HG02981 (cell line): ENCODE measurements at regions not wholly inside any gene's neighbourhood (a gene's known extent, or its start where the extent isn't known, plus 50 kb on each side); places are given as distances from the start of the nearest gene placed in this dataset.
"Not testable (repeated sequence)": the region's sequence is repeated elsewhere in the genome, so short reads cannot be mapped to it uniquely, and the experiment has no call there.

Experiments
- ATAC-seq: cut with Tn5 transposase; IDR thresholded peaks from one replicate; pipeline ENCODE4 v1.9.1; 2021; ENCODE audit warnings: mild to moderate bottlenecking, moderate library complexity; ENCODE audit not compliant: unreplicated experiment

DNA sequence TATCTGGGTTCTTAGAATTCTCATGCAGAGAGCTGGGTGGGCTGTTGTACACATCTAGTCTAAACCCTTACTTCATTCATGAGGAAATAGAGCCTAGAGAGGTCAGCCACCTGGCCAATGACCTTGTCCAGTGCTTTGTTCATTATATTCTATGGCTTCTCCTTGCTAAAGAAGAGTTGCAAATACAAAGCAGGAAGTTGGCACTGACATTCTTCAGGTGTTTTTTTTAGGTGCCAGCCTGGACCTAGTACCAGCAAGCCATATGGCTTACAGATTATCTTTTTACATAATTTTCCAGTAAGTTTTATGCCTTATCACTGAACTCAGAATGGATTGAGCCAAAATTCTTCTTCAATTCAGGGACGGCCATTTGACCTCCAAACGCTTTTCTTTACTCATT, 54.7 kb upstream of the PGM2 start:
- ATAC-seq: no peak

DNA sequence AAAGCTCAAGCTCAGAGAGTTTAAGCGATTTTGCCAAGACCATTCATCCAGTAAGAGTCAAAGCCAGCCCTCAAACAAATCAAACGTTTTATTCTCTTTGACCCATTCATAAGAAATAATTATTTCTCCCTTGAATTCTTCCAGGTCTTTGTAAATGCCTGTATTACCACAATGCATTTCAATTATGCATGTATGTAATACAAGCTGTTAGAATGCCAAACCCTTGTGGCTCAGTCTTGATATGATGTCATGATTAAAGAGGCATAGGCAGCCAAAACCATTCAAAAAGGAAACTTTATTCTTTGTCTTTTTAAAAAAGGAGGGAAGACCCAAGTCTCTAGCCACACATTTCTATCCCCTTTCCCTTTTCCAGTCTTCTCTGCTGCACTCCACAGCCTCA, 56.5 kb upstream of the PGM2 start:
- ATAC-seq: no peak

DNA sequence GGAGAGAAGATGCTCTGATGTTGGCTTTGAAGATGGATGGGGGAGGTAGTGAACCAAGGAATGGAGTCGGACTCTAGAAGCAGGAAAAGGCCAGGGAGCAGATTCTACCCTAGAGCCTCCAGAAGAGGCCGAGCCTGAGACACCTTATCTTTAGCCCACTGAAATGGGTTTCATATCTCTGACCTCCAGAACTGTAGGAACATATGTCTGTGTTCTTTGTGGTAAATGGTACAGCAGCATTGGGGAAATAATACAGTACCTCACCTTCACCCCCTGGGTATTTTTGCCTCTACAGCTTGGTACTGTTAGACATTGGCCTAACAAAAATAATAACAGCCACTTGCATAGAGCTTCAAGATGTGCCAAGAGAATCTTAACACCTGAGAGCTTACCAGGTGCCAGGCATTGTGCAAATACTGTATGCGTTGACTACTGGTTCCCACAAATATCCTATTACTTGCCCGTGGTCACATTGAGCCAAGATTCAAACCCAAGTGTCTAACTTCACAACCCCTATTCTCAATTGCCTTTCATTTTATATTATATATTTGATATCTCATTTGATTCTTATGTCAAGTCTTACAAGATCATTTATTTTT, 57.0 kb upstream of the PGM2 start:
- ATAC-seq: no peak

DNA sequence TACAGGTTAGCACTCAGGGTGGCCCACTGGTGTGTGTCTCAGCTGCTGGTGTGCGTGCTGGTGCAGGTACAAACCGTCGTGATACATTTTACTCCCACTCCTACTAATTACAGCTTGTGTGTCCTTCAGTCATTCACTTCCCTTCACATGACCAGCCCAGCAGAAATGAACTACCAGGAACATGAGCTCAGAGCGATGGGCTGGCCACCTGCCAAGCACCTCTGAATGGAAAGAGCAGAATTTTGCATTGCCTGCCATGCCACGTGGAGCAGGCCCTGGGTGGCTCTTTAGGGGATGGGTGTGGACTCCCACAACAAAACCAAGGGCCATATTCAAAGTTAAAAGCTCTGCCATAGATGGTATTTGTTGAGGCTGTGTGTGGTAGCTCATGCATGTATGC, 58.9 kb upstream of the PGM2 start:
- no peak for ATAC-seq

DNA sequence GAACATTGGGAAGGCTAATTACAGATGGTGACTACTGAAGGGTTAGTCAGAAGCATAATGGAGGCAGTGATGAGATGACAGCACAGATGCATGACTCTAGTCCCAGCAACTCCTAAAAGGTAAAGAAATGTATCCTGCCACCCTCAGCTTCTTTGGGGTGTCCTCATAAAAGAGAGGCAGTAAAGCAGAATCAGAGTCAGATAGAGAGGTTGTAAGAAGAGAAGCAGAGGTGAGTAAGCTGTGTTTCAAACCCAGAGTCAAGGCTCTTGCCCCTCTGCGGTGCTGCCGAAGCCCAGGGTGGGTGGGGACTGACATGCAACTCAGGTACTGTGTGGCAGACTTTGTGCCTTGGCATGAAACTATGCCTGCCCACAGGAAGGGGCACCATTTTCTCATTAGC, 59.5 kb upstream of the PGM2 start:
- no peak for ATAC-seq

DNA sequence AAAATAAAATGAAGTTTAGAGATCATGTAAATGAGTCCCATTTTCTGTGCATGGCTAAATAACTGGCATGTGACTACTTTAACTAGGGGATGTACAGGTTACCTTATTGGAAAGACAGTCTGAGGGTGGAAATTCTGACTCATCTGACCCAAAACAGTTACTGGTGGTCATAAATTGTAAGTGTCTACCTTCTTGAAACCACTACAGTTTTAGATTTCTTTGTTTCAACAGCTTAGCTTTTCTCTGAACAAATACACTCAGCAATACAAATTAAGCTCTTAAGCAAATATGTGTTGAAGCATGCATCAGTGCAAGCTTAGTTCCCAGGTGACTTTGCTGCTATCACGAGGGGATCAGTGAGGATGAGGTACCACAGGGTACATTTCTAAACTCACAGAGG, 60.7 kb upstream of the PGM2 start:
- ATAC-seq: peak; percentile 59

DNA sequence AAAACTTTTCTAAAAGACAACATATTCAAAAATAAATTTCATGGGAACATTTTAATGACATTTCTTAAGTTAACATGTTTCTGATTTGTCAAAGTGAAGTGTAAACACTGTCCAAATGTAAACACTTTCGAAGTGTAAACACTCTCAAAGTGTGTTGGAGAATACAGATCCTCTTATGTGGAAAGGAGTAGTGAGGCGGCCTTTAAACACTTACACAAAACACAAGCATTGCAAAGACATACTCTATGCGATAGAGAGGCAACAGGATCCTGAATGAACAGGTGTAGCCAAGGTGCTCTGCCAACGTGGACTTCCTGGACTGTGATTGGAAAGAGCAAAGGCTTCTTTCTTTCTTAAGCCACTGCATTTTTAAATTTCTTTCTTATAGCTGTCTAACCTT, 62.7 kb upstream of the PGM2 start:
- no peak for ATAC-seq

DNA sequence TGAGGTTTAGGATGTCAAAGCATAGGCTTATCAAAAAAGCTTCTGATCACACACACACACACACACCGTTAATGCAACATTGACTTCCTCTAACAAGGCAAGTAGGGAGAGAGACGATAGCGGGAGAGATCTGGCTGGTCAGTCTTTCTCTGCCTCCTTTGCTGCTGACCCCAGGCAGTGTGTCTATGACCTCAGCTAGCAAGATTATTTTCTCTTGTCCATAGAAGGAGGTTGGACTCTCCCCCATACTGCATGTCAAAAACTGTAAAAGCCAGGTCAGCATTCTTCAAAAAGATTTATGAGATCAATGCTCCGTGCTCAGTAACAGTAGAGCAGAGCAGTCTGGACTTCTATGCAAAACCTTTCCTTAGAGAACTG, 63.5 kb upstream of the PGM2 start:
- no peak for ATAC-seq

DNA sequence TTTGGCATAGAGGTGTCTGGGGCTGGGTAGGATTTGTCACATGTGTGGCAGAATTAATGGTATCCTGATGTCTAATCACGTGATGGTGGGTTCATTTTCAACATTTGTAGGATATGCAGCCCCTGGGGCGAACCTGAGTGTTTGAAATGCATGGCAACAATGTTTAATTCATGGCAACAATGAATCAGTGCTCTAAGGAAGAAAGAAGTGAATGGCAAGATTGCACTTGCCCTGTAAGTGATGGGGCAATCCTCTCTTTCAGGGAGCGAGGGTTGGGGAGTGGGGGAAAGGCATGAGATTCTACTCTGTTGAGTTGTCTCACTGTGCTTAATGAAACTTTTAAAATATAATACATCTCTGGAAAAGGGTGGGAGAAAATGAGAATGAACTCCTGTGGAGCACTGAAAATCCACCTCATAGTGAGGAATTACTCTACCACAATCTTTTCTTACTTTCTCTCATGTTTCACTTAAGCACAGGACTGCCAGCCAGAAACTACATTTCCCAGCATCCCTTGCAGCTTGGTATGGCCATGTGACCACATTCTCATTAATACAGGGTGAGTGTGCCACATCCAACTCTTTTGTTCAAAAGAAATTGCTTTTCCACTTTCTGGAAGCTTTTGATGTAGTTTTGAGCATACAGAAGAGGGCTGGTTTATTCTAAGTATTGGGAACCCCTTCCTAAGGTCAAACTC, 64.0 kb upstream of the PGM2 start:
- ATAC-seq: no peak

DNA sequence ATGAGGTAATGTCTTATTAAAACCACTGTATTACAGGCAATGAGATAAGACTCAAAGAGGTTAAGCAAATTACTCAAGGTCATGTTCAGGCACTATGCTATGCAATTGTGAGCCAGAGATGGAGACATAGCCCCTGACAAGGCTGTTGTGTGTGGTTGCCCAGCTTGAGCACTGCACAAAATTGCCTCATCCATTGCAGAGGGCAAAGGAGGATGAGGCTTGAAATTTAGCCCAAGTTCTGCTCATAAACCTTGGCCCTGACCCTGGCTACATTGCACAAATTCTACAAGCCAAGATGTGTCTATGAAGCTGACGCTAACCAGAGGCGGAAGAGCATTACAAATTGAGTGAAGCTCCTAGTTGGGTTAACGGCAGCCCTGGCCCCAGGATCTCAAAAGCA, 65.6 kb upstream of the PGM2 start:
- ATAC-seq: no peak

DNA sequence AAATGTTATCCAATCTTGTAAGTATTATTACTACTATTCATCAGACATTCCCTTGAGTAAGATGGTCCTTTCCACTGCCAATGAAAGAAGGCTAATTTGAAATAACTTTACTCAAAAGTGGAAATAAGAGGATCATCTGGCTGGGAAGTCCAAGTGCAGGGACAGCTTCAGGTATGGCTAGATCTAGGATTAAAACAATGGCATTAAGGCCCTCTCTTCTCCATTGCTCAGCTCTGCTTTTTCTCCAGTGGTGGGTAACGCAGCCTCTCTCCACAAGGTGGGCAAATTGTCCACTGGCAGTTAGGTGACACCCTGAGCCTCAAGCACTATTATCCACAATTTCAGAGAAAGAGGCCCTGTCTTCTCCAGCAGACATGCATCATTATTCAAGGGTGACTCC, 66.7 kb upstream of the PGM2 start:
- ATAC-seq: no peak

DNA sequence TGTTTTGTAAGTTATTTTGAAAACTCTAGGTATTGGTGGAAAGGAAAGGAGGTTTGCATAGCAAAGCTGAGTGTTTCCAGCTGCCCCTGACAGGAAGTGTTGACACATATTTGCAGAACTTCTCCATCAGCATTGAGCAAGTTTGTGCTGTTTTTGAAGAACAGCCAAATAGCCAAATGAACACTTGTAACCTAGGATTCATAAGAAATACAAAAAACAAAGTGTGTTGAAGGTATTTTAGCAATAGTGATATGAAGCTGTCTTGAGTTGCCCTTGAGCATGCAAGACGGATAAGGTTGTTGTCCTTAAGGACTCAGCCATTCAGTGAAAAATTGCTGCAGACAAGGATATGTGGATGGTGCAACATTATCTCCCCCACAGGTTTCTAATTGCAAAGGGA, 68.3 kb upstream of the PGM2 start:
- no peak for ATAC-seq

DNA sequence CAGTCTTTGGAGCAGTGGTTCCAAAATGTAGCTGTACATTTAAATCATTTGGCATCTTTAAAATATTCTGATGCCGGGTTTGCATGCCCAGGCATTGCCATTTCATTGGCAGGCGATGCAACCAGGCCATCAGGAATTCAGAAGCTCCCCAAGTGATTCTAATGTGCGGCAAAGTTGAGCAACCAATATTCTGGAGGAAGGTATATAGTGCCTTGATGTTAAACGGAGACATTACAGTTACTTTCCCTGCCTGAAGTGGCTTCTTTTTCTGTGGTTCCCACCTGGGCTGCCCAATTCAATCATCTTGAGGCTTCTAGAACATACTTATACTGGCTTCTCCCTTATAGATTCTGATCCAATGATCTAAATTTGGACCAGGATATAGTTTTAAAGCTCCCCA, 68.7 kb upstream of the PGM2 start:
- no peak for ATAC-seq

DNA sequence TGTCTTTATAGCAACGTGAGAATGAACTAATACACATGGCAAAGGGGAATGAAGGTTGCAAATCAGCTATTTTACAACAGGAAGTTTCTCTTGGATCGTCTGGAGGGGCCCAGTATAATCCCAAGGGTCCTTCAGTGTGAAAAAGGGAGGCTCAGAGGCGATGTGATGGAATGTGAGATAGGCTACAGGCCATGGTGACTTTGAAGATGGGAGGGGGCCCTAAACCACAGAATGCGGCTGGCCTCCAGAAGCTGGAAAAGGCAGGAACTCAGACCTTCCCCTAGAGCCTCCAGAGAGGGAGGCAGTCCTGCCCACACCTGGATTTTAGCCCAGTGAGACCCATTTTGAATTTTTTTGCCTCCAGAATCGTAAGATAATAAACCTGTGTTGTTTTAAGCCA, 69.4 kb upstream of the PGM2 start:
- no peak for ATAC-seq

DNA sequence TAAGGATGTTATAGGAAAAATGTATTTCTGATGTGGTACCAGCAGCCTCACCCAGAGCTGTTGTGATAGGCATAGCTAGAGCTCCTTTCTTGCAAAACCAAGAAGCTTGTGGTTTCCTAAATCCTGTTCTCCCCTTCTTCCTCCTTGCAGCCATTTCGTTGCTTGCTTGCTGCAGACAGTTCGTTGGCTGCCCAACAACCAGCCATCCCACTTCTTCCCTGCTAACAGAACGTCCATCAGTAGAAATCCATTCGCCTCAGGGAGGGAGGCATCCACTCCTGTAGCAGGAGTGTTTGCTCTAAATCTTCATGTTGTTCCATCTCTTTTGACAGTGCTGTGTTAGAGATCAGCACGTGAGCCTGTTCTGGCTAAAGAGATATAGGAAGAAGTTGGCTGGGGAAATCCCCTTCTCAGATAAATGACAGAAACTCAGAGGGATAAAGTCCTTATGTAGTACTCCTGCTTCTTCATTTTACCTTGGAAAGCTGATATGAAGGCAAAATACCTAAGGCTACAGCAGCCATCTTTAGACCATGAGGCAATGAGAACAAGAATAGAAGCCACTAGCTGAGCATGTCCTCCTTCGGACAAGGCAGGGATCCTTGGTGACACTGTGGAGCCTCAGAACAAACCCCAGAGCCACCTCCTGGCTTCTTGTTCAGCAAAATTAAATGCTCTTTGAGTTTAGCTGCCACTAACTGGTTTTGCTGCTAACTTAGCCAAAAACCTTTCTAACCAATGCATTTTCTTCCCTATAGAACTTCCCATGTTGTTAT, 68.4 kb upstream of the RELL1 start:
- no peak for ATAC-seq

DNA sequence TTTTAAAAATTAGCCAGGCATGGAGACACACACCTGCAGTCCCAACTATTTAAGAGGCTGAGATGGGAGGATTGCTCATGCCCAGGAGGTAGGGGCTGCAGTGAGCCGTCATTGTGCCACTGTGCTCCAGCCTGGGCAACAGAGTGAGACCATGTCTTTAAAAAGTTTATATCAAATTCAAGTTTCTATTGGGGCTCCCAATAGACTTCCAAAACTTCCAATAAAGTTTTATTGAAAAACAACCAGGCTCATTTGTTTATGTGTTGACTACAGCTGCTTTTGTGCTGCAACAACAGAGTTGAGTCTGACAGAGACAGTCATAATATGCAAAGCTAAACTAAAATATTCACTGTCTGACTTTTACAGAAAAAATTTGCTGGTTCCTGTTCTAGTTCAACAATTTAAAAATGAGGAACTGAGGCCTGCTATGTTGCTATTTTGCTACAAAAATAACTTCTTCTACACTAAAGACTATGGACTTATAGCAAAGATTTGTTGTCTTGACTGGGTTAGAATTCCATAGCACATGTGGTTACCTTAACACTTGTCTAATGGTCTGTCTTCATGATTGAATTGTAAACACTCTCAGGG, 63.3 kb upstream of the RELL1 start:
- ATAC-seq: peak; percentile 59

DNA sequence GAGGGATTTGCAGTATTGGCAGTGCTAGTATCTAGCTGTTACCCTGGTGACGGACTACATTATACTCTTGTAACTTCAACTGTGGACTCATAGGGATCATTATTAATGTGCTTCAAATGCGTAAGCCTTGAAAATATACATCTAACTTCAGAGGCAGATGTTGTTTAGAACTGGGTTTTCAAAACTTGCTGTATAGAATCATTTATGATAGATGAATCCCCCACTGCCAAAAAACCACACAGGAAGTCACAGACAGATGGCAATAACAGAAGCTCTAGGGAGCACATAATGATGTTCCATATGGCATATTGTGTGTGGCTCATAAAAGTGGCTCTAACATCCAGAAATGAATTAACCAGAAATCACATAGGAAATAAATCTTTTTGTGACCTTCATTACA, 62.3 kb upstream of the RELL1 start:
- no peak for ATAC-seq

DNA sequence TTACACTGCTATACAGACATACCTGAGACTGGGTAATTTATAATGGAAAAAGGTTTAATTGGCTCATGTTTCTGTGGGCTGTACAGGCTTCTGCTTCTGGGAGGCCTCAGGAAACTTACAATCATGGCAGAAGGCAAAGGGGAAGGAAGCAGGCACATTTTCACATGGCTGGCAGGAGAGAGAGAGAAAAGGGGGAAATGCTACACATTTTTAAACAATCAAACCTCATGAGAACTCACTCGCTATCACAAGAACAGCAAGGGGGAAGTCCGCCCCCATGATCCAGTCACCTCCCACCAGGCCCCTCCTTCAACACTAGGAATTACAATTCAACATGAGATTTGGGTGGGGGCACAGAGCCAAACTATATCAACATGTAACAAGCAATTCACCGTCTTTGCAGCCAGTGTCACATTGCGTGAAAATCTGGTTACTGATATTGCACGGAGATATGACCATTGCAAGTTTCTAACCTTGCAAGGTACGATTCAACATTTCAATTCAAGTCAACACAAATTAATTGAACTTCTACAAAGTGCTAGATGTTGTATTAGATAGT, 61.7 kb upstream of the RELL1 start:
- no peak for ATAC-seq

DNA sequence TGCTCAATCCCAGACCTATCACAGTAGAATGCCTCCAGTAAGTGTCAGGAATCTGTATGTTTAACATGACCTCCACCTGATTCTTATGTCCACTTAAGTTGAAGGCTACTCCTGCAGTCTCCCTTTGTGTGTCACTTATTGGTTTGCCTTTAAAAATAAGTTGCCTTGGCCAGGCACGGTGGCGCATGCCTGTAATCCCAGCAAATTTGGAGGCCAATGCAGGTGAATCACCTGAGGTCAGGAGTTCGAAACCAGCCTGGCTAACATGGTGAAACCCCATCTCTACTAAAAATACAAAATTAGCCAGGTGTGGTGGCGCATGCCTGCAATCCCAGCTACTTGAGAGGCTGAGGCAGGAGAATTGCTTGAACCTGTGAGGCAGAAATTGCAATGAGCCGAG, 60.7 kb upstream of the RELL1 start:
- not testable (repeated sequence) for ATAC-seq

DNA sequence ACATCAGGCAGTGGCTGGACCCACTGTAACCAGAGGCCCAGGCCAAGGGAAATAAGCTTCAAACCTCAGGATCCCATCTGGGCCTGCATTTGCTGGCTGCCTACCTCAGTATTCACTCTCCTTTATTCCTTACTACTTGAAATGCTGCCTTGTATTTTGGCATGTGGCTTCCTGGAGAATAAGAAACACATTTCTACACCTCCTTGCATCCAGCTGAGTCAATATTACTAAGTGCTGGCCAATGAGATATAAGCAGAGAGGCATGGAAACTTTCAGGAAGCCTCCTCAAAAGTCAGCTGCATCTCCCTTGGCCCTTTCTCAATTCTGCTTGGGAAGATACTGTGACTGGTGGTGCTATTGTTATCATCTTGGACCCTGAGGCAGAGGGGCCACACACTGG, 59.8 kb upstream of the RELL1 start:
- ATAC-seq: no peak

DNA sequence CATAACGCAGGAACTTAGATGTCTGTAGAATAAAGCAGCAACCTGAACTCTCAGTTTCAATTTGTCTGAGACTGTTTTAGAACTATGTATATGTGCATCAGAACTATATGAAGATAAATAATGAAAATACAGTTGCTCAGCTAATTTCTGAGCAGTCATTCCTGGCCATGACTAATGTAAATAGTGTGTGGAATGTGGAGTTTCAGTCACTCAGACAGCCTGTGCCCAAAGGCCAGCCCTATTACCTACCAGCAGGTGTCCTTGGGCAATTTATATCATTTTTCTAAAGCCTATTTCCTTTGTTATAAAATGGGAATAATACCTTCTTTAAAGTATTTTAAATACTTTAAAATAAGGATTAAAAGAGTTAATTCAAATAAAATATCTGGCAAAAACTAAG, 56.0 kb upstream of the RELL1 start:
- ATAC-seq: no peak

DNA sequence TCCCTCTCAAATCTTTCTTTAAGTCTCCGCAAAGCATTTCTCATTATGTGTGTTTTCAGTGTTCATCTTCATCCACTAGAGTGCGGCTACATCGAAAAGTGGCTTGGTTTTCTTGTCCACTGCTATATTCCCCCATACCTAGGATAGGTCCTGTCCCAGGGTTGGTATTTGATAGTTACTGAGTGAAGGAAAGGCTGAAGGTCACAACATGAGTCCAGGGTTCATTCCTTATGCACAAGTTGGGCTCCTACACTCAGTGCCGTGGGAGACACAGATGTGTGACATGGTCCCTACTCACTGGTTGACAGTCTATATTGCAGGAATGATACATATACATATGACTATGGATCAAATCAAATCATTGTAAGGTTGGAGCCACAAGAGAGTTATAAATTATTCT, 55.4 kb upstream of the RELL1 start:
- no peak for ATAC-seq
